IMR-90 (cell line): ENCODE measurements at regions not wholly inside any gene's neighbourhood (a gene's known extent, or its start where the extent isn't known, plus 50 kb on each side); places are given as distances from the start of the nearest gene placed in this dataset.

Experiments
- NFE2L2 ChIP-seq: fragments of 150-350 bp; IDR thresholded peaks from 2 replicates; pipeline ENCODE4 v1.6.1; 2016; ENCODE audit warnings: low read depth, mild to moderate bottlenecking, low read length
- POLR2A ChIP-seq: IDR thresholded peaks from 2 replicates; pipeline ENCODE4 v1.6.1; 2012; ENCODE audit warnings: mild to moderate bottlenecking, low read depth, low read length
- RAD21 ChIP-seq: IDR thresholded peaks from 2 replicates; pipeline ENCODE4 v1.6.1; 2012; ENCODE audit warnings: low read length, improper control_type of control experiment
- RFX5 ChIP-seq: IDR thresholded peaks from 2 replicates; pipeline ENCODE4 v1.8.0; 2012; ENCODE audit warnings: low read depth, mild to moderate bottlenecking, low read length, moderate library complexity
- USF2 ChIP-seq: fragments of 150-350 bp; IDR thresholded peaks from 2 replicates; pipeline ENCODE4 v1.6.1; 2017; ENCODE audit warnings: mild to moderate bottlenecking, antibody characterized with exemption, low read length, low read depth
- TF ChIP-seq, protein P1 (sequence below): conservative IDR thresholded peaks from 2 replicates; pipeline ENCODE4 v1.5.1; 2012; ENCODE audit warnings: mild to moderate bottlenecking, low read depth, low read length, improper control_type of control experiment

- TF ChIP-seq, protein P1, sequence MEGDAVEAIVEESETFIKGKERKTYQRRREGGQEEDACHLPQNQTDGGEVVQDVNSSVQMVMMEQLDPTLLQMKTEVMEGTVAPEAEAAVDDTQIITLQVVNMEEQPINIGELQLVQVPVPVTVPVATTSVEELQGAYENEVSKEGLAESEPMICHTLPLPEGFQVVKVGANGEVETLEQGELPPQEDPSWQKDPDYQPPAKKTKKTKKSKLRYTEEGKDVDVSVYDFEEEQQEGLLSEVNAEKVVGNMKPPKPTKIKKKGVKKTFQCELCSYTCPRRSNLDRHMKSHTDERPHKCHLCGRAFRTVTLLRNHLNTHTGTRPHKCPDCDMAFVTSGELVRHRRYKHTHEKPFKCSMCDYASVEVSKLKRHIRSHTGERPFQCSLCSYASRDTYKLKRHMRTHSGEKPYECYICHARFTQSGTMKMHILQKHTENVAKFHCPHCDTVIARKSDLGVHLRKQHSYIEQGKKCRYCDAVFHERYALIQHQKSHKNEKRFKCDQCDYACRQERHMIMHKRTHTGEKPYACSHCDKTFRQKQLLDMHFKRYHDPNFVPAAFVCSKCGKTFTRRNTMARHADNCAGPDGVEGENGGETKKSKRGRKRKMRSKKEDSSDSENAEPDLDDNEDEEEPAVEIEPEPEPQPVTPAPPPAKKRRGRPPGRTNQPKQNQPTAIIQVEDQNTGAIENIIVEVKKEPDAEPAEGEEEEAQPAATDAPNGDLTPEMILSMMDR: no peak
- TF ChIP-seq NFE2L2 (no peak), USF2 (no peak), RFX5 (no peak), POLR2A (no peak), RAD21 (no peak)
Measured at GRCh38 chr3:80068459-80068858, 300.7 kb upstream of the ROBO1 start.
